Left lung (tissue), 4 donors: ENCODE measurements at regions not wholly inside any gene's neighbourhood (a gene's known extent, or its start where the extent isn't known, plus 50 kb on each side); places are given as distances from the start of the nearest gene placed in this dataset.

Source experiments
- ATAC-seq: fragments of 200-7000 bp; cut with Tn5 transposase; one replicate; pipeline ENCODE4 v1.9.1; 2020; ENCODE audit warnings: moderate library complexity
- DNase-seq, 4 donors: peaks; one replicate each; pipeline ENCODE4 v3.0.0-alpha.2; 2013 to 2020
- H3K27ac ChIP-seq, 2 donors: fragments of 200-600 bp; sonication (generic) in 1 of 2; one replicate each; pipeline versions ENCODE4 v1.5.0 to v1.8.0; 2020 to 2021
- H3K27me3 ChIP-seq, 2 donors: fragments of 200-600 bp; sonication (generic) in 1 of 2; one replicate each; pipeline versions ENCODE4 v1.5.0 to v1.8.0; 2020 to 2021
- H3K36me3 ChIP-seq, 2 donors: fragments of 200-600 bp; sonication (generic) in 1 of 2; one replicate each; pipeline versions ENCODE4 v1.5.0 to v1.8.0; 2020 to 2021
- H3K4me1 ChIP-seq, 2 donors: fragments of 200-600 bp; one replicate each; pipeline ENCODE4 v1.8.0; 2021
- H3K4me3 ChIP-seq, 2 donors: fragments of 200-600 bp; sonication (generic) in 1 of 2; one replicate each; pipeline versions ENCODE4 v1.5.0 to v1.8.0; 2020 to 2021; ENCODE audit warnings: mild to moderate bottlenecking in 1 of 2
- H3K9me3 ChIP-seq, 2 donors: fragments of 200-600 bp; sonication (generic) in 1 of 2; one replicate each; pipeline versions ENCODE4 v1.5.0 to v1.8.0; 2020 to 2021
- CTCF ChIP-seq, 2 donors: fragments of 200-600 bp; sonication (generic) in 1 of 2; IDR thresholded peaks; one replicate each; pipeline versions ENCODE4 v1.5.0 to v1.8.0; 2021; ENCODE audit warnings: antibody characterized with exemption in 2 of 2
- intact Hi-C, 2 donors: fragments of 100-400 bp; cut with DNase I; formaldehyde crosslinking; loops; one replicate each; pipeline versions ENCODE4 v1.11.2 to v1.14.2; 2022
- donor health status: DM: no; HTN: yes; CAD: no.
- donor health status: DM: no; HTN: no; CAD: no.

GRCh38 chr6:129955584-129955983, 62.8 kb upstream of the L3MBTL3 start:
- Histone ChIP-seq H3K27ac (no peak overlapping the region), H3K4me3 (no peak overlapping the region), H3K4me1 (no peaks in the 10 kb centered on the region), H3K9me3 (no peaks in the 10 kb centered on the region), H3K36me3 (no peaks in the 10 kb centered on the region), H3K27me3 (no peaks in the 10 kb centered on the region)
- TF ChIP-seq CTCF (IDR thresholded peaks at IDR 0.05), result no peak
- intact Hi-C loops, result no loop called here
- ATAC-seq (no peak), DNase-seq (no peak)

- Histone ChIP-seq H3K4me3 (no peak overlapping the region), H3K9me3 (no peaks in the 10 kb centered on the region), H3K4me1 (no peaks in the 10 kb centered on the region), H3K36me3 (no peaks in the 10 kb centered on the region), H3K27ac (no peak overlapping the region), H3K27me3 (no peaks in the 10 kb centered on the region)
- ATAC-seq (no peak), DNase-seq (no peak)
- intact Hi-C loops, result no loop called here
- TF ChIP-seq CTCF (IDR thresholded peaks at IDR 0.05), result no peak
Measured at GRCh38 chr6:129954749-129955431, 63.5 kb upstream of the L3MBTL3 start.

GRCh38 chr6:129947797-129948196, 70.6 kb upstream of the L3MBTL3 start:
- no peak for DNase-seq
- no peak for ATAC-seq
- intact Hi-C loops, result no loop called here
- Histone ChIP-seq H3K27ac (no peak overlapping the region), H3K9me3 (no peaks in the 10 kb centered on the region), H3K27me3 (no peaks in the 10 kb centered on the region), H3K36me3 (no peaks in the 10 kb centered on the region), H3K4me3 (no peak overlapping the region), H3K4me1 (no peaks in the 10 kb centered on the region)
- TF ChIP-seq CTCF (IDR thresholded peaks at IDR 0.05), result no peak

GRCh38 chr6:129946439-129947140, 71.8 kb upstream of the L3MBTL3 start:
- H3K27ac ChIP-seq, result no peak overlapping the region

More at GRCh38 chr6:129946439-129947140, 71.8 kb upstream of the L3MBTL3 start:
- no peak for DNase-seq
- no peaks in the 10 kb centered on the region for H3K36me3 ChIP-seq
- no peaks in the 10 kb centered on the region for H3K27me3 ChIP-seq
- H3K4me1 ChIP-seq, result no peaks in the 10 kb centered on the region
- TF ChIP-seq CTCF (IDR thresholded peaks at IDR 0.05), result no peak
- H3K9me3 ChIP-seq, result no peaks in the 10 kb centered on the region
- no peak for ATAC-seq
- intact Hi-C loops, result no loop called here
- no peak overlapping the region for H3K4me3 ChIP-seq
